A549 (cell line): ENCODE measurements at regions not wholly inside any gene's neighbourhood (a gene's known extent, or its start where the extent isn't known, plus 50 kb on each side); places are given as distances from the start of the nearest gene placed in this dataset.

Source experiments
- ATAC-seq, 2 experiments: fragments of 200-7000 bp in 1 of 2; fragments of >200 bp in 1 of 2; cut with Nextera tagmentation in 1 of 2; cut with Tn5 transposase in 1 of 2; 3 replicates each; pipeline versions ENCODE4 v1.8.0 to v1.9.1; 2018 to 2020; ENCODE audit warnings: mild to moderate bottlenecking in 1 of 2, moderate library complexity in 1 of 2
- CTCF ChIA-PET: fragments of 300-600 bp; sonication (Branson Sonifier 250); formaldehyde crosslinking; extraction: SDS; loops from one replicate; lab custom pipeline; 2021; ENCODE audit warnings: antibody characterized with exemption, inconsistent platforms; lab: Yijun Ruan, JAX
- POLR2A ChIA-PET: fragments of 350-600 bp; formaldehyde crosslinking; extraction: SDS; loops from one replicate; lab custom pipeline; 2021; ENCODE audit warnings: antibody characterized with exemption, inconsistent platforms; lab: Yijun Ruan, JAX
- DNase-seq, 2 experiments: peaks; one replicate each; pipeline versions ENCODE4 v3.0.0 to v3.0.0-alpha.2; 2011 to 2016; ENCODE audit warnings: low read depth in 1 of 2, low spot score in 1 of 2
- FAIRE-seq: peaks from 2 replicates; lab custom pipeline; 2011; peaks lifted over from hg19 to GRCh38; lab: Jason Lieb, UNC
- H3K27ac ChIP-seq, 2 experiments: fragments of >200 bp; sonication (Bioruptor Twin); formaldehyde crosslinking; 3 replicates each; pipeline ENCODE4 v1.5.1; 2016 to 2017
- H3K4me1 ChIP-seq: fragments of >200 bp; sonication (Bioruptor Twin); formaldehyde crosslinking; 3 replicates; pipeline ENCODE4 v1.6.1; 2016
- H3K4me2 ChIP-seq: fragments of >200 bp; sonication (Bioruptor Twin); formaldehyde crosslinking; 3 replicates; pipeline ENCODE4 v1.6.1; 2016
- H3K4me3 ChIP-seq: fragments of >200 bp; sonication (Bioruptor Twin); formaldehyde crosslinking; 3 replicates; pipeline ENCODE4 v1.5.1; 2016
- H3K9me3 ChIP-seq: fragments of >200 bp; sonication (Bioruptor Twin); formaldehyde crosslinking; 3 replicates; pipeline ENCODE4 v1.6.1; 2016
- CHD4 ChIP-seq: fragments of 200-600 bp; sonication (generic); IDR thresholded peaks from 2 replicates; pipeline ENCODE4 v1.6.1; 2016; ENCODE audit warnings: antibody characterized with exemption, mild to moderate bottlenecking, borderline replicate concordance
- EP300 ChIP-seq, 2 experiments: fragments of >200 bp; sonication (Bioruptor Twin); formaldehyde crosslinking; IDR thresholded peaks; 2 replicates in 1 of 2; 3 replicates in 1 of 2; pipeline ENCODE4 v1.6.1; 2016 to 2017
- ESRRA ChIP-seq: fragments of 150-350 bp; IDR thresholded peaks from 2 replicates; pipeline ENCODE4 v1.6.1; 2014; ENCODE audit warnings: mild to moderate bottlenecking, low read length, borderline replicate concordance
- FOSL2 ChIP-seq, 2 experiments: fragments of 450-650 bp in 1 of 2; fragments of >200 bp in 1 of 2; sonication (Bioruptor Twin) in 1 of 2; formaldehyde crosslinking; IDR thresholded peaks; 2 replicates each; pipeline versions ENCODE4 v1.5.0 to v1.6.1; 2016 to 2020; ENCODE audit warnings: mild to moderate bottlenecking in 1 of 2, moderate library complexity in 1 of 2
- GATA3 ChIP-seq: IDR thresholded peaks from 2 replicates; pipeline ENCODE4 v1.6.1; 2012; ENCODE audit warnings: borderline replicate concordance
- HDAC2 ChIP-seq: fragments of 200-600 bp; sonication (generic); IDR thresholded peaks from 2 replicates; pipeline ENCODE4 v1.6.1; 2016
- HOXA7 ChIP-seq: fragments of 250-450 bp; sonication (Bioruptor Pico); IDR thresholded peaks from 2 replicates; pipeline ENCODE4 v1.5.0; 2020; ENCODE audit warnings: mild to moderate bottlenecking, moderate library complexity
- HOXB13 ChIP-seq: fragments of 250-450 bp; sonication (Bioruptor Pico); IDR thresholded peaks from 2 replicates; pipeline ENCODE4 v1.5.0; 2020; ENCODE audit warnings: low read depth, mild to moderate bottlenecking, moderate library complexity
- KDM5A ChIP-seq: fragments of 200-600 bp; sonication (generic); IDR thresholded peaks from 2 replicates; pipeline ENCODE4 v1.6.1; 2016; ENCODE audit warnings: antibody characterized with exemption, mild to moderate bottlenecking
- MAZ ChIP-seq: fragments of 150-350 bp; IDR thresholded peaks from 2 replicates; pipeline ENCODE4 v1.6.1; 2014; ENCODE audit warnings: antibody characterized with exemption, low read depth, low read length, borderline replicate concordance
- MYC ChIP-seq: IDR thresholded peaks from 2 replicates; pipeline ENCODE4 v1.6.1; 2012; ENCODE audit warnings: mild to moderate bottlenecking, inconsistent platforms, low read length, improper control_type of control experiment, borderline replicate concordance
- NPAS2 ChIP-seq: fragments of 250-450 bp; sonication (Bioruptor Pico); IDR thresholded peaks from 2 replicates; pipeline ENCODE4 v1.8.0; 2022; ENCODE audit warnings: mild to moderate bottlenecking, moderate library complexity, borderline replicate concordance
- NR3C1 ChIP-seq: fragments of >200 bp; sonication (Bioruptor Twin); formaldehyde crosslinking; IDR thresholded peaks from 3 replicates; pipeline ENCODE4 v1.6.1; 2017
- POLR2A ChIP-seq: IDR thresholded peaks from 2 replicates; pipeline ENCODE4 v1.6.1; 2012; ENCODE audit warnings: mild to moderate bottlenecking, low read length
- RAD21 ChIP-seq, 2 experiments: fragments of >200 bp in 1 of 2; sonication (Bioruptor Twin) in 1 of 2; formaldehyde crosslinking in 1 of 2; IDR thresholded peaks in 1 of 2; conservative IDR thresholded peaks in 1 of 2; 2 replicates in 1 of 2; 3 replicates in 1 of 2; pipeline ENCODE4 v1.6.1; 2012 to 2018; ENCODE audit warnings: inconsistent platforms in 1 of 2
- REST ChIP-seq: fragments of 200-600 bp; sonication (generic); IDR thresholded peaks from 2 replicates; pipeline ENCODE4 v1.6.1; 2016; ENCODE audit warnings: antibody characterized with exemption, mild to moderate bottlenecking, moderate library complexity
- RFX5 ChIP-seq: fragments of 450-650 bp; IDR thresholded peaks from 2 replicates; pipeline ENCODE4 v1.7.1; 2014; ENCODE audit warnings: antibody characterized with exemption, mild to moderate bottlenecking, moderate library complexity
- RNF2 ChIP-seq: fragments of 200-600 bp; sonication (generic); IDR thresholded peaks from 2 replicates; pipeline ENCODE4 v1.6.1; 2016; ENCODE audit warnings: low read depth, mild to moderate bottlenecking, antibody characterized with exemption, moderate library complexity, borderline replicate concordance
- TFCP2L1 ChIP-seq: fragments of 250-450 bp; sonication (Bioruptor Pico); IDR thresholded peaks from 2 replicates; pipeline ENCODE4 v1.5.0; 2021; ENCODE audit warnings: mild to moderate bottlenecking
- TP53 ChIP-seq: fragments of 250-450 bp; sonication (Bioruptor Pico); IDR thresholded peaks from 2 replicates; pipeline ENCODE4 v1.5.0; 2021; ENCODE audit warnings: mild to moderate bottlenecking, moderate library complexity
- ZC3H11A ChIP-seq: fragments of 450-650 bp; IDR thresholded peaks from 2 replicates; pipeline ENCODE4 v1.6.1; 2014; ENCODE audit warnings: antibody characterized with exemption, mild to moderate bottlenecking
- ZSCAN20 ChIP-seq: fragments of 250-450 bp; sonication (Bioruptor Pico); IDR thresholded peaks from 2 replicates; pipeline ENCODE4 v1.8.0; 2022; ENCODE audit warnings: mild to moderate bottlenecking, moderate library complexity
- WGBS: methylation state at CpG from one replicate; pipeline ENCODE4 v1.1.6; 2017; ENCODE audit errors: missing lambda C conversion rate; 5-methylcytosine and 5-hydroxymethylcytosine counted together
- TF ChIP-seq, protein P1 (sequence below): fragments of >200 bp; sonication (Bioruptor Twin); formaldehyde crosslinking; IDR thresholded peaks from 3 replicates; pipeline ENCODE4 v1.5.1; 2016
- TF ChIP-seq, protein P2 (sequence below): fragments of 150-350 bp; IDR thresholded peaks from 2 replicates; pipeline ENCODE4 v1.6.1; 2014; ENCODE audit warnings: low read depth, mild to moderate bottlenecking, low read length
- TF ChIP-seq, protein P3 (sequence below): fragments of 250-450 bp; sonication (Bioruptor Pico); IDR thresholded peaks from 2 replicates; pipeline ENCODE4 v1.5.0; 2020; ENCODE audit warnings: low read depth, mild to moderate bottlenecking, moderate library complexity
- TF ChIP-seq, protein P4 (sequence below): fragments of >200 bp; sonication (Bioruptor Twin); formaldehyde crosslinking; IDR thresholded peaks from 3 replicates; pipeline ENCODE4 v1.6.1; 2016

- Histone ChIP-seq H3K9me3 (no peaks in the 10 kb centered on the region), H3K27ac (no peak overlapping the region), H3K4me1 (no peaks in the 10 kb centered on the region), H3K4me3 (no peak overlapping the region), H3K4me2 (no peak overlapping the region)
- 0% methylated on average over 2 of the region's 2 CpGs for WGBS
- DNase-seq (no peak), FAIRE-seq (no peak), ATAC-seq (no peak)
- ChIA-PET CTCF (no interaction called here), POLR2A (no interaction called here)
- TF ChIP-seq FOSL2 (IDR thresholded peaks at IDR 0.05): no peak
- no peak for TF ChIP-seq FOSL2 (CRISPR knock-in tag; IDR thresholded peaks at IDR 0.05)
- no peak for TF ChIP-seq RNF2
- TF ChIP-seq, protein P1, sequence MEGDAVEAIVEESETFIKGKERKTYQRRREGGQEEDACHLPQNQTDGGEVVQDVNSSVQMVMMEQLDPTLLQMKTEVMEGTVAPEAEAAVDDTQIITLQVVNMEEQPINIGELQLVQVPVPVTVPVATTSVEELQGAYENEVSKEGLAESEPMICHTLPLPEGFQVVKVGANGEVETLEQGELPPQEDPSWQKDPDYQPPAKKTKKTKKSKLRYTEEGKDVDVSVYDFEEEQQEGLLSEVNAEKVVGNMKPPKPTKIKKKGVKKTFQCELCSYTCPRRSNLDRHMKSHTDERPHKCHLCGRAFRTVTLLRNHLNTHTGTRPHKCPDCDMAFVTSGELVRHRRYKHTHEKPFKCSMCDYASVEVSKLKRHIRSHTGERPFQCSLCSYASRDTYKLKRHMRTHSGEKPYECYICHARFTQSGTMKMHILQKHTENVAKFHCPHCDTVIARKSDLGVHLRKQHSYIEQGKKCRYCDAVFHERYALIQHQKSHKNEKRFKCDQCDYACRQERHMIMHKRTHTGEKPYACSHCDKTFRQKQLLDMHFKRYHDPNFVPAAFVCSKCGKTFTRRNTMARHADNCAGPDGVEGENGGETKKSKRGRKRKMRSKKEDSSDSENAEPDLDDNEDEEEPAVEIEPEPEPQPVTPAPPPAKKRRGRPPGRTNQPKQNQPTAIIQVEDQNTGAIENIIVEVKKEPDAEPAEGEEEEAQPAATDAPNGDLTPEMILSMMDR: no peak
- TF ChIP-seq, protein P2, sequence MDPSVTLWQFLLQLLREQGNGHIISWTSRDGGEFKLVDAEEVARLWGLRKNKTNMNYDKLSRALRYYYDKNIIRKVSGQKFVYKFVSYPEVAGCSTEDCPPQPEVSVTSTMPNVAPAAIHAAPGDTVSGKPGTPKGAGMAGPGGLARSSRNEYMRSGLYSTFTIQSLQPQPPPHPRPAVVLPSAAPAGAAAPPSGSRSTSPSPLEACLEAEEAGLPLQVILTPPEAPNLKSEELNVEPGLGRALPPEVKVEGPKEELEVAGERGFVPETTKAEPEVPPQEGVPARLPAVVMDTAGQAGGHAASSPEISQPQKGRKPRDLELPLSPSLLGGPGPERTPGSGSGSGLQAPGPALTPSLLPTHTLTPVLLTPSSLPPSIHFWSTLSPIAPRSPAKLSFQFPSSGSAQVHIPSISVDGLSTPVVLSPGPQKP: no peak
These were observed 1142.1 kb downstream of the CNTNAP5 start for GRCh38 chr2:125167152-125167551.

DNA sequence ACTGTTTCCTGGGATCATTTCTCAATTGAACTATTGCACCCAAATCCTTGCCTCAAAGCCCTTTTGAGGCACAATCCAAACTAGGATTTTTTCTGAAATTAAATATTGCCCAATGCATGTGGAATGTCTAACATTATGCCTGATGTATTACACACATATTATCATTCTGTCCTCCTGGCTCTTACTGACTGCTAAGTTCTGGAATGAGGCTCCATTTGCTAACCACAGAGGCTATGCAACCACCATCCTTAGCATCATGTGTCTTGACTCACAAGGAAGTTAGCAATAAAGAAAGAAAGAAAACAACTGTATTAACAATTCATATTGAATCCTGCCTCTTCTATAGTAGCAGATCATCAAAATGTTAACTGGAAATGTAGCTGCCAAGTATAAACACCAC is 1142.7 kb downstream of the CNTNAP5 start:
- FAIRE-seq: no peak
- ChIA-PET CTCF (no interaction called here), POLR2A (no interaction called here)
- H3K4me3 ChIP-seq: no peak overlapping the region
- no peak overlapping the region for H3K27ac ChIP-seq
- no peaks in the 10 kb centered on the region for H3K4me1 ChIP-seq
- DNase-seq: no peak
- no peaks in the 10 kb centered on the region for H3K9me3 ChIP-seq
- TF ChIP-seq TP53 (CRISPR knock-in tag): no peak
- no peak for TF ChIP-seq MAZ
- TF ChIP-seq HOXA7: no peak
- no peak for TF ChIP-seq GATA3
- no peak for TF ChIP-seq RAD21 (conservative IDR thresholded peaks at IDR 0.05 in 1 of 2, IDR thresholded peaks at IDR 0.05 in 1 of 2)
- TF ChIP-seq ESRRA: no peak
- TF ChIP-seq HDAC2: no peak
- TF ChIP-seq EP300 (IDR thresholded peaks at IDR 0.05): no peak
- no peak for TF ChIP-seq NR3C1
- TF ChIP-seq FOSL2 (IDR thresholded peaks at IDR 0.05): no peak
- TF ChIP-seq FOSL2 (CRISPR knock-in tag; IDR thresholded peaks at IDR 0.05): no peak
- TF ChIP-seq NPAS2 (CRISPR knock-in tag): no peak
- TF ChIP-seq, protein P3, sequence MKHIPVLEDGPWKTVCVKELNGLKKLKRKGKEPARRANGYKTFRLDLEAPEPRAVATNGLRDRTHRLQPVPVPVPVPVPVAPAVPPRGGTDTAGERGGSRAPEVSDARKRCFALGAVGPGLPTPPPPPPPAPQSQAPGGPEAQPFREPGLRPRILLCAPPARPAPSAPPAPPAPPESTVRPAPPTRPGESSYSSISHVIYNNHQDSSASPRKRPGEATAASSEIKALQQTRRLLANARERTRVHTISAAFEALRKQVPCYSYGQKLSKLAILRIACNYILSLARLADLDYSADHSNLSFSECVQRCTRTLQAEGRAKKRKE (CRISPR knock-in tag): no peak
- no peak for ATAC-seq
- no peak overlapping the region for H3K4me2 ChIP-seq

DNA sequence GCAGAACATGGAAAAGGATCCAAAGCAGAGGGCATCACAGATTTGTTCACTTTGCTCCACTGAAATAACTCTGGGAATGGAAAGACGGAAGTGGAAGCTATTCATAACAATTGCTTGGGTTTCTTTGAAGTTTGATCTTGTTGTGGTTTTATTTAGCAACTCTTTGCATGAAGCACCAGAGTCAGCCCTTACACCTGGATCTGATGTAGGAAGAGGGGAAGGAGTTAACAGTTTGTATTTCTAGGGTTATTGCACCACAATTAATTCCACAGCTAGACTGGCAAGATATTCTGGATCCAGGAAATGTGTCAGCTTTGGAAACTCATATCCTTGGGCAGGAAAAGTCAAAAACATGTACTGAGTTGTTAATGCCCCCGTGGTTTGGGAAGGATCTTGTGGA is 1143.4 kb downstream of the CNTNAP5 start:
- 0% methylated on average over 2 of the region's 2 CpGs for WGBS
- no peak overlapping the region for H3K4me3 ChIP-seq
- no peak overlapping the region for H3K27ac ChIP-seq
- CTCF ChIA-PET: no interaction called here
- FAIRE-seq: no peak
- H3K4me1 ChIP-seq: no peaks in the 10 kb centered on the region
- TF ChIP-seq RFX5 (no peak), REST (no peak), GATA3 (no peak), TFCP2L1 (no peak), CHD4 (no peak), MYC (no peak), ZSCAN20 (CRISPR knock-in tag) (no peak), KDM5A (no peak), ZC3H11A (no peak), HOXB13 (CRISPR knock-in tag) (no peak), RNF2 (no peak), POLR2A (no peak)
- TF ChIP-seq, protein P4, sequence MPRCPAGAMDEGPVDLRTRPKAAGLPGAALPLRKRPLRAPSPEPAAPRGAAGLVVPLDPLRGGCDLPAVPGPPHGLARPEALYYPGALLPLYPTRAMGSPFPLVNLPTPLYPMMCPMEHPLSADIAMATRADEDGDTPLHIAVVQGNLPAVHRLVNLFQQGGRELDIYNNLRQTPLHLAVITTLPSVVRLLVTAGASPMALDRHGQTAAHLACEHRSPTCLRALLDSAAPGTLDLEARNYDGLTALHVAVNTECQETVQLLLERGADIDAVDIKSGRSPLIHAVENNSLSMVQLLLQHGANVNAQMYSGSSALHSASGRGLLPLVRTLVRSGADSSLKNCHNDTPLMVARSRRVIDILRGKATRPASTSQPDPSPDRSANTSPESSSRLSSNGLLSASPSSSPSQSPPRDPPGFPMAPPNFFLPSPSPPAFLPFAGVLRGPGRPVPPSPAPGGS: no peak
- TF ChIP-seq, all 56 proteins: peak for 0
- no peak for ATAC-seq
- Histone ChIP-seq H3K9me3 (no peaks in the 10 kb centered on the region), H3K4me2 (no peak overlapping the region)
- POLR2A ChIA-PET: no interaction called here
- no peak for DNase-seq
